PFSK-1 (cell line): ENCODE measurements at regions not wholly inside any gene's neighbourhood (a gene's known extent, or its start where the extent isn't known, plus 50 kb on each side); places are given as distances from the start of the nearest gene placed in this dataset.
A peak's percentile ranks its signal among the peaks of the same experiment; 100 is the strongest.

Experiments
- FOXP2 ChIP-seq: optimal IDR thresholded peaks from 2 replicates; pipeline ENCODE3; 2011; ENCODE audit warnings: borderline replicate concordance, control low read depth, inconsistent platforms; ENCODE audit not compliant: insufficient read depth; ENCODE audit errors: extremely low read length, extremely low read depth
- POLR2AphosphoS5 ChIP-seq: IDR thresholded peaks from 2 replicates; pipeline ENCODE4 v1.6.1; 2012; ENCODE audit warnings: low read depth, mild to moderate bottlenecking, control low read depth, low read length, moderate library complexity
- SIN3A ChIP-seq: IDR thresholded peaks from 2 replicates; pipeline ENCODE4 v1.6.1; 2012; ENCODE audit warnings: mild to moderate bottlenecking, low read length, moderate library complexity, borderline replicate concordance; ENCODE audit not compliant: insufficient read depth
- TAF1 ChIP-seq: IDR thresholded peaks from 2 replicates; pipeline ENCODE4 v1.6.1; 2012; ENCODE audit warnings: low read length, control low read depth, borderline replicate concordance; ENCODE audit not compliant: insufficient read depth
- TF ChIP-seq, protein P1 (sequence below), 2 experiments: IDR thresholded peaks; 2 replicates each; pipeline versions ENCODE4 v1.6.1 to v1.8.0; 2011 to 2012; ENCODE audit warnings: low read depth in 2 of 2, low read length in 2 of 2, control low read depth in 1 of 2, inconsistent platforms in 1 of 2, mild to moderate bottlenecking in 1 of 2, moderate library complexity in 1 of 2; ENCODE audit not compliant: insufficient read depth in 1 of 2

DNA sequence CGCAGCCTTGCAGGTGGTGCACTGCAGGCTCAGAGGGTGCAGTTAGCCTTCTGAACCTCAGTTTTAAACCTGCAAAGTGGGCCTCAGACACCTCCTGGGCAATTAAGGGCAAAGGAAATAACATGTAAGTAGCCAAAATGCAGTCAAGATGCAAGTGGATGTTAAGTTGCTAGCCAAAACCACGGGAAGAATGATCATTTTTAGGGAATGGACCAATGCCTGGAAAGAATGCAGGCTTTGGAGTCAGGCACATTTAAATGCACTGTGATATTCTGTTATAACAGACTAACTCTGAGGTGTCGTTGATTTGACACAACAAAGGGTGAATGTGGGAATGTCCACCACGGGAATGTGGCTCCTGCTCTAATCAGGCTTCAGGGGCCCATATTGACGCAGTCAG lies 57.9 kb upstream of the PTGFRN start:
- TF ChIP-seq, protein P1, sequence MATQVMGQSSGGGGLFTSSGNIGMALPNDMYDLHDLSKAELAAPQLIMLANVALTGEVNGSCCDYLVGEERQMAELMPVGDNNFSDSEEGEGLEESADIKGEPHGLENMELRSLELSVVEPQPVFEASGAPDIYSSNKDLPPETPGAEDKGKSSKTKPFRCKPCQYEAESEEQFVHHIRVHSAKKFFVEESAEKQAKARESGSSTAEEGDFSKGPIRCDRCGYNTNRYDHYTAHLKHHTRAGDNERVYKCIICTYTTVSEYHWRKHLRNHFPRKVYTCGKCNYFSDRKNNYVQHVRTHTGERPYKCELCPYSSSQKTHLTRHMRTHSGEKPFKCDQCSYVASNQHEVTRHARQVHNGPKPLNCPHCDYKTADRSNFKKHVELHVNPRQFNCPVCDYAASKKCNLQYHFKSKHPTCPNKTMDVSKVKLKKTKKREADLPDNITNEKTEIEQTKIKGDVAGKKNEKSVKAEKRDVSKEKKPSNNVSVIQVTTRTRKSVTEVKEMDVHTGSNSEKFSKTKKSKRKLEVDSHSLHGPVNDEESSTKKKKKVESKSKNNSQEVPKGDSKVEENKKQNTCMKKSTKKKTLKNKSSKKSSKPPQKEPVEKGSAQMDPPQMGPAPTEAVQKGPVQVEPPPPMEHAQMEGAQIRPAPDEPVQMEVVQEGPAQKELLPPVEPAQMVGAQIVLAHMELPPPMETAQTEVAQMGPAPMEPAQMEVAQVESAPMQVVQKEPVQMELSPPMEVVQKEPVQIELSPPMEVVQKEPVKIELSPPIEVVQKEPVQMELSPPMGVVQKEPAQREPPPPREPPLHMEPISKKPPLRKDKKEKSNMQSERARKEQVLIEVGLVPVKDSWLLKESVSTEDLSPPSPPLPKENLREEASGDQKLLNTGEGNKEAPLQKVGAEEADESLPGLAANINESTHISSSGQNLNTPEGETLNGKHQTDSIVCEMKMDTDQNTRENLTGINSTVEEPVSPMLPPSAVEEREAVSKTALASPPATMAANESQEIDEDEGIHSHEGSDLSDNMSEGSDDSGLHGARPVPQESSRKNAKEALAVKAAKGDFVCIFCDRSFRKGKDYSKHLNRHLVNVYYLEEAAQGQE (IDR thresholded peaks at IDR 0.05; ENCODE audit: insufficient read depth in 1 of 2, low read depth in 2 of 2, low read length in 2 of 2): no peak
- no peak for TF ChIP-seq SIN3A
- no peak for TF ChIP-seq POLR2AphosphoS5
- no peak for TF ChIP-seq TAF1
- no peak for TF ChIP-seq FOXP2

DNA sequence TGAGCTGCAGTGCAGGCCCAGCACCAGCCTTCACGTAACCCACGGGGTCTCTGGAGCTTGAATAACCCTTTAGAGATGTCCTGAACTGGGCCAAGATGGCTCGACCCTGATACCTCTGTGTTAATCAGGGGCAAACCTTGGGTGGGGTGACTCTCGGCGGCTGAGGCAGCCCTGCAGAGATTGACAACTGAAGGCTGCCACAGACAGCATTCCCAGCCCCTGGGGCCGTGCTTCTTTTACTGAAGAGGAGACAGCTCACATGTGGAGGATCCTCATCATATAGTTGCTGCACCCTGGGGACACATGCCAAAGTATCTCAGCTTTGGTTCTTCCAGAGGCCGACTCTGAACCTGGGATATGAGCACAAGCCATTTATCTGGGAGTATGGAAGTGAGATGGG lies 57.3 kb upstream of the PTGFRN start:
- TF ChIP-seq FOXP2: no peak
- no peak for TF ChIP-seq POLR2AphosphoS5
- TF ChIP-seq SIN3A: no peak
- TF ChIP-seq TAF1: no peak
- TF ChIP-seq, protein P1 (IDR thresholded peaks at IDR 0.05; ENCODE audit: insufficient read depth in 1 of 2, low read depth in 2 of 2, low read length in 2 of 2): no peak

DNA sequence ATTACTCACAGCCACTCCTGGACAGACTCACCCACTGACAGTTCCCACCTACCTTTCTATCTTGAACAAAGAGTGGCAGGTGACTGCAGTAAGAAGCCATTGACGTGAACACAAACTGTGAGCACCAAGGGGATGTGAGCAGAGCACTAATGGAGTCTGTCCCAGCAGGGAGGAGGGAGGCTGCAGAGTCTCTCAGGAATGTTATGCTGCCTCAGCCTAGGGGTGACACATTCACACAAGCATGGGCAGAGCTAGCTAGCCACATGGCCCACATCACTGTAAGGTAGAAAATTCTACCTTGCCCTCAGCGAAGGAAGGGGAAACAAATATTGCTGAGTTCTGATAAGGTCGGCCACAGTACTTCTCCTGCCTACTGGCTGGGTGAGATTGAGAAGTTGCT lies 56.8 kb upstream of the PTGFRN start:
- no peak for TF ChIP-seq TAF1
- TF ChIP-seq, protein P1 (IDR thresholded peaks at IDR 0.05; ENCODE audit: insufficient read depth in 1 of 2, low read depth in 2 of 2, low read length in 2 of 2): no peak
- no peak for TF ChIP-seq SIN3A
- TF ChIP-seq POLR2AphosphoS5: no peak

DNA sequence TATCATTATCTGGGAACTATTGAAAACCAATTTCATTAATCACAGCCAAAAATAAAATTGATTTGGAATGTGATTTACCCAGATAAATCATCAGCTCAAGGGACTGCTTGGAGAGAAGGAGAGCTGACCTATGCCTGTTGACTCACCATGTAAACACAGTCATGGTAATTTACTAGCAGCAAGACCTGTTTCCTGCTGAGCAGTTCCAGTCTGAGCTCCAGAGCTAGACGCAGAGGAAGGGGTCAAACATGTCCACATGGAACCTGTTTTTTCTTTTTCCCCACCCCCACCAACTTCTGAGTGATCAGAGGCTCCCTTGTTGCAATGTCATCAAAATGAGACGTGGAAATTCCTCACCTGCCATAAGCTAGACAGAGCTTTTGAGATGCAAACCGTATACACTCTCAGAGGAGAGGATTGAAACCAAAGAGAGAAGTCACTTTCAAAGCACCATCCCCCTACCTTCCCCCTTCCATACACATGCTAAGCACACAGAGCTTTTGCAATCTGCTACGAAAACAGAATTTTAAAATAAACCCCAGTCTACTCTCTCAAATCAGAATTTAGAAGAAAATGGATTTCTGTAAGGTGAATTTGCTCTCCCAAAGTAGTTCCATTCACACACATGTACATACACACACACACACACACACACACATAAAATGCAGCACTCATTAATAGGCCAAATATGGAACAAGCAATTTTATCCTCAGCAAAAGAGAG lies 55.9 kb upstream of the PTGFRN start:
- TF ChIP-seq SIN3A (peak; percentile 84; the same call in 1 of the 2 replicates), POLR2AphosphoS5 (no peak), FOXP2 (peak; percentile 99)
- TF ChIP-seq, protein P1 (IDR thresholded peaks at IDR 0.05; ENCODE audit: insufficient read depth in 1 of 2, low read depth in 2 of 2, low read length in 2 of 2): peak in 1 of 2 experiments; percentile 60; a peak in 1 of 4 replicates

DNA sequence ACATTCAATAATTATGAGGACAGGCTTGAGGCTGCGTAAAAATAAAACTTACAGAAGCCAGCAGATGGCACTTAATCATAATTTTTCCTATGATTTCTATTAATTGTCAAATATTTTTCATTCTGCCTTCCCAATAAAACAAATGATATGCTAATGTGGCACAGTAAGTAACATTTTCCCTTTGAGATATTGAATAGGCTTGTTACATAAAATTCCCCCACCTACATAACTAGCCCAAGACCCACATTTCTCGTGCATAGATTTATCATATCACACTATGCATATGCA lies 55.4 kb upstream of the PTGFRN start:
- no peak for TF ChIP-seq FOXP2
- TF ChIP-seq SIN3A: no peak
- TF ChIP-seq TAF1: no peak
- TF ChIP-seq, protein P1 (IDR thresholded peaks at IDR 0.05; ENCODE audit: insufficient read depth in 1 of 2, low read depth in 2 of 2, low read length in 2 of 2): no peak
- TF ChIP-seq POLR2AphosphoS5: no peak
